SKM-1 (cell line): ENCODE measurements at regions not wholly inside any gene's neighbourhood (a gene's known extent, or its start where the extent isn't known, plus 50 kb on each side); places are given as distances from the start of the nearest gene placed in this dataset.
A peak's percentile ranks its signal among the peaks of the same experiment; 100 is the strongest.
"Not testable (repeated sequence)": the region's sequence is repeated elsewhere in the genome, so short reads cannot be mapped to it uniquely, and the experiment has no call there.

Experiments
- DNase-seq: peaks from one replicate; lab custom pipeline; 2025; ENCODE audit not compliant: unreplicated experiment; lab: John Stamatoyannopoulos, UW

DNA sequence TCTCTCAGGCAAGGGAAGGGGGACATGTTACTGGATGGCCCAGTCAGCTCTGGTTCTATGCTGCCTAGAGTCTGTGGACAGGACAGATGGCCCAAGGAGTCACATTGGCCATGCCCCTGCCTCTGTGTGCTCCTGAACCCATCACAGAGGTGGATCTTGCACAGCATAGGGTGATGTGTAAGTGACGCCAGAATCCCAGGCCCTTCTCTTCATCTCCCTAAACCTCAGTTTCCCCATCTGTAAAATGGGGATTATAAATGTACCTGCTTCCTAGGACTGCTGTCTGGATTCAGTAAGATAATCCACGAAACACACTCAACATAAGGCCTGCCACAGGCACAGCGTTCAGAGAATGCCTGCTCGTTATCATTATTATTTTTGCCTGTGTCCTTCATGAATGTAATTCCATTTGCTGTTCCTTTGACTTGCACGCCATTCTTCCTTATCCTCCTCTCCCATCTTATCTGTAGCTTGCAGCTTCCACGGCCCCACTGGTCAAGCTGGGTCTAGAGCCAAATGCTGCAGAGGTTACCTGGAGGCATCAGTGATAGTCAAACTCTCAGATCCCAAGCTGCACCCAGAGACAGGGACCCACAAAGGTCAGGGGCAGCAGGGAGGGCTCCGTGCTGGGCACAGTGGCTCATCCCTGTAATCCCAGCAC, 207.0 kb downstream of the MN1 start:
- no peak for DNase-seq

DNA sequence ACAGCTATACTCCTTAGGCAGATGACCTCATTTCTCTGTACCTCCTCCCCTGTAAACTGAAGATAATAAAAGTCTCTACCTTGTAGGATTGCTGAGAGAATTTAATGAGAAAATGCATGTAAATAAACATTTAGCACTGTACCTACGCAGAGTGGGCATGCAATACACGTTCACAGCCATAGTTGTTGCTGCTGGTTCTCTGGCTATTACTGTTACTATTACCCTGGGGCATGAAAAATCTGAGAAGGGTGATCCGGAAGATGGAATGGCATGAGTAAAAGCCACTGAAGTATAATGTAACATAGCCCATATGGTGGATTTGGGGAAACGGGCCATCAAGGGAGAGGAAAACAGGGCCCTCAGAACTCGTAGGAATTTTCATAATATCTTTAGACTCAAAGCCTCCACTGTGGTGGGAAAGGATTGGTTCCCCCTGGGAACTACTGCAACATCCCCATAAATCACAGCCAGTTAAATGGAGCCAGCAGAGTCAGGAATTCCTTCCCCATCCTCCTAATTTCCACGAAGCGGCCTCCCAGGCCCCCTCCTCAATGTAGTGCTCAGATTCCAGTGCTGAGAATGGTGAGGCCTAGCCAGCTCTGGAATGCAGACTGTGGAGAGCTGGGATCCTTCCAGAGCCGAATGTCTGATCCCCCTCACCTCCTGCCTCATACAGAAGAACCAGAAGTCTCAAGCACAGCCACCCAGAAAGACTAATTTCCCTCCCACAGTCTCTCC, 205.3 kb downstream of the MN1 start:
- no peak for DNase-seq

DNA sequence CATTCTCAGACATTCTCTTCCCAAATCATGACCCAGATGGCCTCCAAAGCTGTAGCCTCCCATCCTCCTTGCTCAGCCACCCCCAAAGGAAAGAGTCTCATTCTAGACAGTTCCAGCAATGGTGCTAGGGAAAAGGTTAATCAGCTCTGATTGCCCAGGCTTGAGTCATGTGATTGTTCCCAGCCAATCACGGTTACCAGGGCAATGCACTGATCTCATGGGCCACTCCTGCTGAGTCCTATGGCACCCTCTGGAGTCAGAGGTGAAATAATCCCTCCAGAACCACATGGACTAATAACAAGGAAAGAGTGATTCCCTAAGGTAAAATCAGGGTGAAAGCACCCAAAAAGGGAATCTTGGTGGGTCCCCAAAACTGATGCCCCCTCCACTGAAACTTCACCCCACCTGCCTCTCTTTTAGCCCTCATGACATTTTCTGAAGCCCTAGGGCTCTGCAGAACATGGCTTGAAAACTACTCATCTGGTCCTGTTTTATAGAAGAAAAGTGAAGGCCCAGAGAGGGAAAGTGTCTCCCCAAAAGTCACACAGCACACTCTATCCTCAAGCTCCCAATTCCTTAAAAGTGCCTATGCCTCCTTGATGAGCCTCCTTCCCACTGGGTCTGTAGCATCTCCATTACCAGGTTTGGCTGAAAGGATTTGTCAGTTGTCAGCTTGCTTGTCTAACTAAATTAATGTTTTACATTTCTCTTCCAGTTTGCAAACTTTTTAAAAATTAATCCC, 203.7 kb downstream of the MN1 start:
- DNase-seq: no peak

DNA sequence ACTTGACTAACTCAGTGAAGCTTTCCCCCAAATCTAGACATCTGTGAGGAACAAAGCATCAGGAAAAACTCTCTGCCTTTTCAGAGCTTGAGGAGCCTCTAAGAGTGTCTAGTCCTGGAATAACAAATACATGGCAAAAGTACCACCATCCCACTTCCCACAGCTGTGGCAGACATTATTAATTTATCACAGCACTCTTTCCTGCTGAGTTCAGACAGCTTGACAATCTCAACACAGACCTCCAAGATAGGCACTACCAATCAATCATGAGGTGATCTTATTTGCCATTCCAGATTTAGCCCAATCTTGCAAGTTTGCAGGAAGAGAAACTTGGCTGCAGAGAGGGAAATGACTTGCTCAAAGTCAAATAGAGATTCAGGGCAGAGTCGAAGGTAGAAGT, 202.8 kb downstream of the MN1 start:
- peak; percentile 30 for DNase-seq

DNA sequence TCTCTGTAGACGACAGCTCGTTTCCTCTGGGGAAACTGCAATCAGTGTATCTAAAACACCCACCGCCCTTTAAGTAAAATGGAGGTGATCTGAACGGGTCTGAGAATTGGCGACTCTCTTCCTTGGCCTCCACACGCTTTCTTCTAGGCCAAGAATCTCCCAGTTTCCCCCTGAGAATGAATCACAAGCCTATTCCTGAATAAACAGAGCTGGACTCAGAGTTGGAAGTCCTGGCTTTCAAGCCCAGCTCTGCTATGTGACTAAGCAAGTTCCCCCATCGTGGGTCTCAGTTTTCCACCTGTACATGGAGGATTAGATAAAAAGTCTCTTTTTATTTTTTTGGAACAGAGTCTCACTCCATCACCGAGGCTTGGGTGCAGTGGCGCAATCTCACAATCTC, 200.4 kb downstream of the MN1 start:
- no peak for DNase-seq

DNA sequence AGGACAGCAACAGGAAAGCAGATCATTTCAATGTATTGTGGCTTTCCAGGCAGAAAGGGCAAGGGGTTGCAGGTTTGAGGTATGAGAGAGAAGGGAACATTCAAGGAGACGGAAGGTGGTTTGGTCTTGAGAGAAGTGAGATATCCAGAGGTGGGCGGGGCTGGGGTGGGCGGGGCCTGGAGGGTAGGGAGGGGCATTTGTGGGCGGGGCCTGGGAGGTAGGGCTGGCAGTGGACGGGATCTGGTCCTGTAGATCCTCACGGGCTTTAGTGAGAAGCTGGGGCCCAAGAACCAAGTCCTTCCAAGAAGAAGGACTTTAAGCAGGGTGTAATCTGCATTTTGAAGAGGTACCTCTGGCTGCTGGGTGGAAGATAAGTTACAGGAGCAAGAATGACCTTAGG, 199.2 kb downstream of the MN1 start:
- no peak for DNase-seq

DNA sequence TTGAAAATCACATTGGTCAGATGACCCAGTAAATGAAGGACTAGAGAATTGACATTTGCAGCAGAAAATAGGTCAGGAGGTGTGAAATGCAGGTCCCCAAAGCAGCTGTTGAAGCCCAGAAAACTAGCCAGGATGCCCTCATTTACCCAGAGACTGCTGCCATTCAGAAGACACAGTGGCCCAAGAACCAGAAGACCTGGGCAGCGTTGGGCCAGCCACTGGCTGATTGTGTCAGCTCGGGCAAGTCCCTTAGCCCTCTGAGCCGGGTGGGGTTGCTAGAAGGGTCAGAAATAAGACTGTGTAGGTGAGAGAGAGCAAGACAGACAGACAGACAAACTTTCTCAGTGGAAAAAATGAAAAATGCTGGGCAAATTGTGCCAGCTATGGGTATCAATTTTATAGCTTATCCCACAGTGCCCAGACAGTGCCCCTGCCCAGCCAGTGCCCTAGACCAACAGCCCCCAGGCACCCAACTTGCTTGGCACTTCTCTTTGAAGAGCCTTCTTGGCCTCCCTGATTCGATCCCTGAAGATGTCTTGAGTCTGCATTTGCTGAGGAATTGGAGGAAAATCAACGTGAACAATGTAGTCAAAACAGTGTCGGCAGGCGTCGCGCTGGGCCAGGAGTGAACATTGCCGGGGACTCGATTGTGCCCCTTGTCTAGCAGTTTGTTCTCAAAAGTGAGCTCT, 198.3 kb downstream of the MN1 start:
- DNase-seq: no peak

DNA sequence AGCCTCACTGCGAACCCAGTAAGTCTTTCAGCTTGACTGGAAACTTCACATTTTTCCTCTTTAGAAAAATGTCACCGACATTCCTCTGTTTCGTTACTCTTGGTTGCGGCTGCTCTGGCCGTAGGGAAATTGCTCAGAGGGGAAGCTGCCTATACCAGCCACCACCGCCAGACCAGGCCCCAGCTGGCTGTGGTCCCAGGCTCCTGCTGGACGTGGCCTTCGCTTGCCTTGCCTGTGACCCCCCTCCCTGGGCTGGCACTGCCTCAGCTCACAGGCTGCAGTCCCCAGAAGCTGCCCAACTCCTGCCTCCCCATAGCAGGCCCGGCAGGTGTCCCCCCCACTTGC, 197.8 kb downstream of the MN1 start:
- no peak for DNase-seq

DNA sequence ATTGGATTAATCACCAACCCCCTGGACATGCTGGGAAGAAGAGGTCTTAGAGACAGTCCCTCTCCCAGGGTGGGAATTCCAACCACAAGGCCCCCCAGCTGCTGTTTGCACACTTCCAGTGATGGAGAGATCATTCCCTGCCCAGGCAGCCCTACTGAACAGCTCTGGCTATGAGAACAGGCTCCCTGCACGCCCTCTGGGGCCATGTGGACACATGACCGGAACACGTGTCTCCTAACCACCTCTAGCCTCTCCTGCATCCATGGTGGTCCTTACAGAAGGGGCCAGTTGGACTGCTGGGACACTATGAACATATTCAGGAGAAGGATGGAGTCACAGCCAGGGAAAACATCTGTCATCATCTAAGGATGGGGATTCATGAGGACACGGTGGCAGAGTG, 196.2 kb downstream of the MN1 start:
- no peak for DNase-seq

DNA sequence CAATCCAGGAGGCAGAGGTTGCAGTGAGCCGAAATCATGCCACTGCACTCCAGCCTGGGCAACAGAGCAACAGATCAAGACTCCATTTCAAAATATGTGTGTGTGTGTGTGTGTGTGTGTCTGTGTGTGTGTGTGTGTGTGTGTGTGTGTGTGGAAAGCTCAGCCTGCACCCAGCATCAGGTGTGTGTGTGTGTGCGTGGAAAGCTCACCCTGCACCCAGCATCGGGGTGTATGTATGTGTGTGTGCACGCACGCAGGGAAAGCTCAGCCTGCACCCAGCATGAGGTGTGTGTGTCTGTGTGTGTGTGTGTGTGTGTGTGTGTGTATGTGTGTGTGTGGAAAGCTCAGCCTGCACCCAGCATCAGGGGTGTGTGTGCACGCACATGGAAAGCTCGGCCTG, 193.8 kb downstream of the MN1 start:
- not testable (repeated sequence) for DNase-seq

DNA sequence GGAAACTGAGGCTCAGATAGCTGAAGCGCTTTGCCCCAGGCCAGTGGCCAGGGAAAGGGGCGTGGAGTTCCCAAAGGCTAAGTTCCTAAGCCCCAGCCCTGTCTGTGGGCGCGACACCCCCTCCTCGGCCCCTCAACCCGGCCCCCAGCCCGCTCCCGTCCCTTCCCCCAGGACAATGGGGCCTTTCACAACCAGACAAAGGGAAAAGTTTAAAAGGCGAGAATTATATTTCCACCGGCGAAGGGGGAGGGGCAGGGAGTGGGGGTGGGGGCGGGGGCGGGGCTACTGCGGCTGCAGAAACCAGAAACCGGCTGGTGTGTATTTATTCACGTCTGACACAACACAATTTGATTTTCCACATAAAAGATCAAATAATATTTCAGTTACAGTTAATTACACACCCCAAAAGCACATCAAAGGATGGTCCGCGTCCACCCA, 192.1 kb downstream of the MN1 start:
- DNase-seq: no peak

DNA sequence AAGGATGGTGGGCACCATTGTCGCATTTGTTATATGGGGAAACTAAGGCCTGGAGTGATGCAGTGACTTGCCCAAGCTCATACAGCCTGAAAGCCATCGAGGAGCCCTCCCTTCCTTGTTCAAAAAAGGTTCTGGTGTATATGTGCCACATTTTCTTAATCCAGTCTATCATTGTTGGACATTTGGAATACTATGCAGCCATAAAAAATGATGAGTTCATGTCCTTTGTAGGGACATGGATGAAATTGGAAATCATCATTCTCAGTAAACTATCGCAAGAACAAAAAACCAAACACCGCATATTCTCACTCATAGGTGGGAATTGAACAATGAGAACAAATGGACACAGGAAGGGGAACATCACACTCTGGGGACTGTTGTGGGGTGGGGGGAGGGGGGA, 191.4 kb downstream of the MN1 start:
- not testable (repeated sequence) for DNase-seq

DNA sequence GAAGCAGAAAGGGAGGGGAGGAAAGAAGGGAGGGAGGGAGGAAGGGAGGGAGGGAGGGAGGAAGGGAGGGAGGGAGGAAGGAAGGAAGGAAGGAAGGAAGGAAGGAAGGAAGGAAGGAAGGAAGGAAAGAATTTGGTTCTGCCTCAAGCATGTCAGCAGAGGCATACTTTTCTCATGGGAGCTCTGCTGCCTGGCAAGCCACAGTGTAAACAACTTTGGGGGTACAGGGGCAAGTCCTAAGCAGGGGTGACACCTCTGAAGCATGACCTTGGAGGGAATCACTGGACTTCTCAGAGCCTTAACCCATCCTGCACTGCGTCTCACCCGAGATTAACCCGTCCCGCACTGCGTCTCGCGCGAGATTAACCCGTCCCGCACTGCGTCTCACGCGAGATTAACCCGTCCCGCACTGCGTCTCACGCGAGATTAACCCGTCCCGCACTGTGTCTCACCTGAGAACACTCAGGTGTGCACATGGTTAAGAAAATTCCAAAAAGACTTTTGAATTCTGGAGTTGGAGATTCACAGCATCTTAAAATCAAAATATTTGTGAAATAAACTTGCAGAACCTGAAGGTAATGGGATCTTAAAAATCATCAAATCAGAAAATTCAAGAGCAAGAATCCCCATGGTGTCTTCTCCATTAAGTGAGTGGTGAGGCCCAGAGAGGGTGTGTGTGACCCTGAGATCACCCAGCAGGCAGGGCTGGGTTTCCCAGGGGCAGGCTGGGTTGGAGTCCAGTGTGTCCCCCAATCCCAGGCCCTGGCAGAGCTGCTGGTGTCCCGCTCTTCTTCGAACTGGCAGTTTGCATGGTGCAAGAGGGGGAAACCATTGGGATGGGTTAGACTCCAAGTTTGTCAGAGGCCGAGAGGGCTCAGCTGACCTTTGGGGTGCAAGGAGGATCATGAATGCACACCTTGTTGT, 190.4 kb downstream of the MN1 start:
- no peak for DNase-seq

DNA sequence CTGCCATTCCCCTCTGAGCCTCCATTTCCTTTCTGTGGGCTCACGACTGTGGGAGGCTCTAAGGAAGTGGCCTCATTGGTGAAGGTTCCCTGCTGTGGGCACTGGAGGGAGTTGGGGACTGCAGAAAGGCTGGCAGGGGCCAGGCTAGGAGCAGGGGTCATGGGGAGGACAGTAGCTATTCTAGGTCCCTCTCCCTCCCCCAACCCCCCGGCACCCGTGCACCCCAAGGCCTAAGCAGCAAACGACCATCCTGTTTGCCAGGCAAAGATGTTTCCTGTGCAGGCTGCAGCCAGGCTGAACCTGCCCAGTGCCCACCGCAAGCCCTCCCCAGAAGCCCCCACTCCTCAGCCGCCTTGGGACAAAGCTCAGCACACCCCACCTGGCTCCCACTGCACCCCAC, 189.4 kb downstream of the MN1 start:
- peak; percentile 56 for DNase-seq

DNA sequence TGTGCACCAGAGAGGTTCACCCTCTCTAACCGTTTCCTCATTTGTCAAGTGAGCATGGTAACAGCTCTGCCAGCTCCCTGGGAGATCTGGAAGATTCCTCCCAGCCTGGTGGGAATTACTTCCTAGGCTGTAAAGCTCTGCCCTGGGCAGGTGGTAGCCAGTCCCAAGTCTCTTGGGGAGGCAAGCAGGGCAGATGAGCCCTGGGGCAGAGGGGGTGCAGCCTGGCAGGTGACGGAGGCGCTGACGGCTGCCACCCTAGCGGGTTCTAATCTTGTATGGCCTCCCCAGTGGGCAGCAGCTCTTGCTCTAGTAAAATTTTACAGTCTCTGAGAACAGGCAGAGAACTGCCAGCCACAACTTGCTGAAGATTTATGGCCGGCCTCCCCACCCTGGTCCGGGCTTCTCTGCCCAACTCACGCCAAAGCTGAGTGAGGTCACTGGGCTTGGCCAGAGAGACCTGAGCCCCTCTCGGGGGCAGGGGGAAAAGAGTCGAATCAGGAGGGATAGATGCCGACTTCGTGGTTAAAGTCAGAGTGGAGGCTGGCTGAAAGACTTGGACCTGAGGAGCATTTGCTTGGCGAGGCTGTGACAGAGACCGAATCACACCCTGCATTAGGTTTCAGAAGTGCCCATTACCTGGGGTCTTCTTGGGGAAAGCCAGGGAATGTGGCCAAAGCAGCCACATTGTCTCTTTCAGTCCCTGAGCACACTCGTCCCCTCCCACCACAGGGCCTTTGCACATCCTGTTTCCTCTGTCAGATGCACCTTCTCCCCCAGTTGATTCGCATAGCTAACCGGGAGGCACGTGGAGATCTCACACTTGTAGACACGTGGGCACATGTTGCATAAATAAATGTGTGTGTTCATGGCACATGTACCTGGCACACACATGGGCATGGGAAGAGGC, 188.2 kb downstream of the MN1 start:
- no peak for DNase-seq

DNA sequence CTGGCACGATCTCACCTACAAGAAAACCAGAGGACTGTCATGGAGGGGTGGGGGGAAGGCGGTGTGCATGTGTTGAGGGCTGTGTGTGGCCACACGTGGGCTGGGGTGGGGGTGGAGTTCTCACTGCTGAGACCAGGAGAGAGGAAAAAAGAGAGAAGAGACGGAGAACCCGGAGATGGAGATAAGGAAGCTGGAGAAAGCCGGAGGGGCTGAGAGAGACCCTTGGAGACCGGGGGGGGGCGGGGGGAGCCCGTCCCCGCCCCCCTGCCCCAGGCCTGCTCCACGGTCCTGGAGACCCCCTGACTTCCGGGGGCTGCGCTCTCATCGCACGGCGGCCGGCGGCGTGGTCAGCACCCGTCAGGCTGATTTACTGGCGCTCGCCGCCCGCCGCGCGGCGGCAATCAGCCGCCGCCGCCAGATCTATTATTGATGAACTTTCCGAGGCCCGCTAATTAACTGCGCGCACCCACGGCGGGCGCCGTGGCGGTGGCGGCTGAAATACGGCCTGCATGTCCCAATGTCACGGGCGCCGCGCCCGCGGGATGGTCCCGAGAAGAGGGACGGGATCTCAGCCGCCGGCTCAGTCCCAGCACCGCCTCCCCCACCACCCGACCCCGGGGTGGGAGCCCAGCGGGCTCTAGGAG, 187.4 kb downstream of the MN1 start:
- DNase-seq: no peak

DNA sequence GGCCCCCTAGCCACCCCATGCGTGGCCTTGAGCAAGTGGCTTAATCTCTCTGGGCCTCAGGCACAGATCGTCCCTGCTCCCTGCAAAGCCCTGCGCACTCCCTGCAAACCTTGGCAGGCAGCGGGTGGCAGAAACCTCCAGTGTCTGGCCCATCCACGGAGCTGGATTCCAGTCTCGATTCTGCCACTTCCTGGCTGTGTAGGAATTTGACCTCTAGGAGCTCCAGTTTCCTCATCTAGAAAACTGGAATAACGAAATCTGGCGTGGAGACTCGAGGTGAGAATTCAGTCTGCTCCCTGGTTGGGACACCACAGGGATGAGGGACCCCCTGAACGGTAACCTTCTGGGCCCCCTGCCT, 186.9 kb downstream of the MN1 start:
- no peak for DNase-seq

DNA sequence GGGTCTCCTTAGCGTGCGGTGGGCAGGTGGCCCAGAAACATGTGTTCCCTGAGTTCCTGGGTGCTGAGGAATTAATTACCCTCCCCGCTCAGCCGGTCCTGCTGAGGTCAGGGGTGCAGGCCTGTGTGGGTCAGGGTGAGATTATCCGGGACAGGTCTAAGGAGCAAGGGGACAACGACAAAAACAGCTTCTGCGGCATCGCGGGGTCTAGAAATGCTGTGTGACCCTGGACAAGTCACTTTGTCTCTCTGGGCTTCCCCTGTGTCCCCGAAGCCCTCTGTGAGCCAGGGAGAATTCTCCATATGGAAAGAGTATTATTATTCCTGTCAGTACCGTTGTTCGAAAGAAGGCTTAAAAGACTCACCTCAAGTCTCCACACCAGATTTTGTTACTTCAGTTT, 186.1 kb downstream of the MN1 start:
- no peak for DNase-seq

DNA sequence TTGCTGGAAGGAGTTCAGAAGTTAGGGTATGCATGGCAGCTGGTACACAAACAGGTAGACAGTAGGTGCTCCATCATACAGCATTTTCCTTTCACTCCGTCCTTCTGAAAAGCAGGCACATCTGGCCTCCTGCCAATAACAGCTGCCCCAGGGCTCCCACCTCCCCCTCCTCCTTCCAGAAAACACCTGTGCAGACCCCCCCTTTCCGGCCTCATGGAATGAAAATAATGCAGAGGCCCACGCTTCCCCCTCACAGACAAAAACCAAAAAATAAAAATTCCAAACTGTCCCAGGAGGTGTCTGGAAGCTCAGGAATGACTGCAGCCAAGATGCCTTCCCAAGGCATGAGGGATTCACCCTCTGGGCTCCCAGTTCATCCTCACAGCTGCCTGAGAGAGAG, 185.5 kb downstream of the MN1 start:
- DNase-seq: no peak
